Memory B cell (primary cell): ENCODE measurements at regions not wholly inside any gene's neighbourhood (a gene's known extent, or its start where the extent isn't known, plus 50 kb on each side); places are given as distances from the start of the nearest gene placed in this dataset.

ENCODE experiments used
- ATAC-seq: fragments of 150-1000 bp; cut with Tn5 transposase; 2 replicates; pipeline ENCODE4 v1.10.0; 2021; ENCODE audit warnings: low read depth, mild to moderate bottlenecking, moderate library complexity
- DNase-seq, 2 donors: peaks; one replicate each; pipeline ENCODE4 v3.0.0; 2022; ENCODE audit warnings: low spot score in 2 of 2
- H3K27ac Mint-ChIP-seq: one replicate; pipeline ENCODE4 v1.8.0; 2022; ENCODE audit warnings: mild to moderate bottlenecking, moderate library complexity, mixed read lengths
- H3K27me3 Mint-ChIP-seq: one replicate; pipeline ENCODE4 v1.8.0; 2022; ENCODE audit warnings: mixed read lengths
- H3K36me3 Mint-ChIP-seq: one replicate; pipeline ENCODE4 v1.8.0; 2022; ENCODE audit warnings: mild to moderate bottlenecking, mixed read lengths
- H3K4me1 Mint-ChIP-seq: one replicate; pipeline ENCODE4 v1.8.0; 2022; ENCODE audit warnings: mixed read lengths
- H3K4me3 Mint-ChIP-seq: one replicate; pipeline ENCODE4 v1.8.0; 2022; ENCODE audit warnings: mild to moderate bottlenecking, moderate library complexity, mixed read lengths
- H3K9me3 Mint-ChIP-seq: one replicate; pipeline ENCODE4 v1.8.0; 2022; ENCODE audit warnings: mixed read lengths

DNA sequence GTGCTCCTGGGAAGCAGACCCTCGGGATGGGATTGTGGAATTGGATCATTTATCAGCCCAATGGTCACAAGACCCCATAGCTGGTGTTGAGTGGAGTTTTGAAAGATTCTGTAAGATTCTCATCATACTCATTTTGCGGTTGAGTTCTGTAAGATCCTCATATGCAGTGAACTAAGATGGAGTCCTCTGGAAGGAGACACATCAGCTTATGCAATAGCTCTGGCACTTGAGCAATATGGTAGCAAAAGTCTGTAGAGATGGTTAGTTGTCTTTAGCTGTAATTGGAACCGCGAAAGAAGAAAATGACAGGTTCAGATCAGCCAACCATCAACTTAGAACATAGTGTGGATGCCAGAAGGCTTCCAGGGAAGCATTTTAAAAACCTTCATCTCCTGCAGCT lies 184.5 kb upstream of the TSC22D2 start:
- H3K27ac Mint-ChIP-seq, result no peak overlapping the region
- no peaks in the 10 kb centered on the region for H3K9me3 Mint-ChIP-seq
- no peak for DNase-seq
- ATAC-seq, result no peak
- H3K4me3 Mint-ChIP-seq, result no peak overlapping the region
- no peaks in the 10 kb centered on the region for H3K36me3 Mint-ChIP-seq
- H3K4me1 Mint-ChIP-seq, result peaks cover 10% of the 10 kb centered on the region
- H3K27me3 Mint-ChIP-seq, result peaks cover 20% of the 10 kb centered on the region

DNA sequence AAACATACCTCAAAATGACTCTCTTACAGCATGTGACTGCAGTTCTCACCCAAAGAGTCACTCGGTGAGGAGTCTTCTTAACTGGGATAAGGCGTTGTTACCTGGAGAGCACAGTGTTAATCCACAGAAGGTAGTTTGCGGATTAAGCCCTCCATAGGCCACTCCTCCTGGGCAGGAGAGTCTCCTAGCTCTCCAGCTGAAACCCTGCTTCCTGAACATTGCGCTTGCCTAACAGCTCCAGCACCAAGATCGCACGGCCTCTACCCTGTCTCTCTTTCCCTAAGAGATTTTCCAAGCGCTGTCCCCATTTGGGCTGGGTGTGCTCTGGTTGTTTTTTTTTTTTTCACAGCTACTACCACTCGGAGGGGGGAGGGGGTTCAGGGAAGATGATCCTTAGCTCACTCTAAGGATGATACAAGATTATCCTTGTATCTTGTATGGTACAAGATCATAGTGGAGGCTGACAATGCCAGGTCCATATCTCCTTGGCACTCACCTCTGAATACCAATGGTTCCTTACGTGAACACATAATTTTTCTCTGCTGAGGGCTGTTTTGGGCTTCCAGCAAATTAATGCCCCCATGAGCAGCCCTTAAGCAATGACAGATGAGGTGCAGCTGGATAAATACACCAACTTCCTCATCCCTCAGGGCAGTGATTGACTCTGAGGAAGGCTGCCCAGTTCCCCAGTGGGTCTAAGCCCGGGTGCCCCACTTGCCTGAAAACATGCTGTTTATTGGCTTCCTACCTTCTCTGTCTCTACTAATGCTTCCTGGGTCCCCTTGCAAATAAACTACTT lies 185.2 kb upstream of the TSC22D2 start:
- H3K4me1 Mint-ChIP-seq, result peaks cover 10% of the 10 kb centered on the region
- no peak overlapping the region for H3K4me3 Mint-ChIP-seq
- H3K36me3 Mint-ChIP-seq, result no peaks in the 10 kb centered on the region
- ATAC-seq (no peak), DNase-seq (no peak)
- H3K27ac Mint-ChIP-seq, result no peak overlapping the region
- peaks cover 21% of the 10 kb centered on the region for H3K27me3 Mint-ChIP-seq
- H3K9me3 Mint-ChIP-seq, result no peaks in the 10 kb centered on the region

DNA sequence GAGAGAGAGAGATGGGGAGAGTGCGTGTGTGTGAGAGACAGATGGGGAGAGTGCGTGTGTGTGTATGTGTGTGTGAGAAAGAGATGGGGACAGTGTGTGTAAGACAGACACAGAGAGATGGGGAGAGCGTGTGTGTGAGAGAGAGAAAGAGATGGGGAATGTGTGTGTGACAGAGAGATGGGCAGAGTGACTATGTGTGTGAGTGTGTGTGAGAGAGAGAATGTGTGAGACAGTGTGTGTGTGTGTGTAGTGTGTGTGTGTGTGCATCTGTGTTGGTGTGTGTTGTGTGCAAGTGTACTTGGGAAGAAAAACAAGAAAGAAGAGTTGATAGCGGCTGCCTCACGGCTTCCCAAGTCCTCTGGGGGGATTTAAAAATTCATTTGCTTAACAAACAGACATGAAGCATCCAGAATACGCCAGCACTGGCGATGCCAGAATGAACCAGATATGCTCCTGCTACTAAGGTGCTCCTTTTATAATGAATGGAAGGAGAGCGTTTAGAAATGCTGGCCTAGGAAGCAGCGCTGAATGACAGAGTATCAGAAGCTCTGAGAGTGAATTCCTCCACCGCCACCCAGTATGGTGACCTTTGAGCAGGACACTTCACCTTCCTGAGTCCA lies 186.1 kb upstream of the TSC22D2 start:
- Mint-ChIP-seq H3K27ac (no peak overlapping the region), H3K4me3 (no peak overlapping the region), H3K9me3 (peaks cover 2% of the 10 kb centered on the region), H3K27me3 (peaks cover 24% of the 10 kb centered on the region), H3K36me3 (no peaks in the 10 kb centered on the region), H3K4me1 (peaks cover 10% of the 10 kb centered on the region)
- DNase-seq, result no peak
- ATAC-seq, result no peak

DNA sequence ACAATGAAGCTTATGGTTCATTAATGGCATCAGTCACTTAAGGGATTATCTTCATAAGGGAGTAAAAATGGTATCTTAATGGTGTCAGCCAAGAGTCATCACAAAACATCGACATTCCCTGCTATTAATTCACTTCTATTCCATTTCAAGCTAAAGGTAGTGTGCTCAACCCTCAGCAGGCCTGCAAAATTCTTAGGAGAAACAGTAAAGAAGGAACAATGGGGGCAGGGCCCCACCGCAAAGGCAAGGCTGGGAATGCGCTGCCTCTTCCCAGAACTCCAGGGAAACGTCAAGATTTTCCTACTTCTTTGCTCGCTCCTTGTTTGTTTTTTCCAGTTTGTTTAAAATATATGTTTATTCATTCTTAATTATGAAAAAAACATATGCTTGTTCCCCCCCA lies 187.3 kb upstream of the TSC22D2 start:
- Mint-ChIP-seq H3K27me3 (peaks cover 23% of the 10 kb centered on the region), H3K27ac (no peak overlapping the region), H3K36me3 (no peaks in the 10 kb centered on the region), H3K4me3 (no peak overlapping the region), H3K9me3 (peaks cover 5% of the 10 kb centered on the region), H3K4me1 (peaks cover 10% of the 10 kb centered on the region)
- ATAC-seq, result no peak
- no peak for DNase-seq

DNA sequence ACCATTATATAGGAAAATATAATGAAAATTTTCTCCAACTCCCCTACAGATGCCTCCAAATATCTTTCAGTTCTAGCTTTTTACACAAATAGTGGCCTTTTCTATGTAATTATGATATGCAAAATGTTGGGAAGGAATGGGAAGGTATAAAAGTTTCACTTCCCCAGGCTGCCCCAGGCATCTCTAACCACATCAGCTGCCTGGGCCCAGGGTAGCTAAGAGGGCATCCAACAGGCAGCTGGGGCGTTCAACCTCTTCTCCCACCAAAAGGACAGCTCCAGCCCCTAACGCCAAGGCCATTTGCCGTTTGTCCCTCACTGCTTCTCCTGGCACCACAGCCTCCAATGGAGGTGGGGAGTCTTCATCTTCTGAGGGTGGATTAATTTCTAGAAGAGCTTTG lies 188.1 kb upstream of the TSC22D2 start:
- no peak overlapping the region for H3K27ac Mint-ChIP-seq
- H3K4me1 Mint-ChIP-seq, result peaks cover 10% of the 10 kb centered on the region

DNA sequence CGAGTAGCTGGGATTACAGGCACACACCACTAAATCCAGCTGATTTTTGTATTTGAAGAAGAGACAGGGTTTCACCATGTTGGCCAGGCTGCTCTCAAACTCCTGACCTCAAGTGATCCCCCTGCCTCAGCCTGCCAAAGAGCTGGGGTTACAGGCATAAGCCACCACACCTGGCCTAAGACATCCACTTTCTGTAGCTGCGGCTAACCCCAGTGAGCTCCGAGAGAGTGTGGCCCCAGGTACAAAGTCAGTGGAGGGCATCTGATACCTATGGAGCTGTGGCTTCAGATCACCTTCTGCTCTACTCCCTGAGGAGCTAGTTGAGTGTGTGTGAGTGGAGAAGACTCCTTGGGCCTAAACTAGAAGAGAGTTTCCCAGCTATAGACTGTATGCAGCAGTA lies 189.3 kb upstream of the TSC22D2 start:
- no peak for DNase-seq
- Mint-ChIP-seq H3K4me1 (peaks cover 10% of the 10 kb centered on the region), H3K27me3 (peaks cover 19% of the 10 kb centered on the region), H3K9me3 (peaks cover 5% of the 10 kb centered on the region), H3K4me3 (no peak overlapping the region), H3K36me3 (no peaks in the 10 kb centered on the region), H3K27ac (no peak overlapping the region)
- no peak for ATAC-seq

More for the DNA sequence above, 188.1 kb upstream of the TSC22D2 start:
- no peak for DNase-seq
- H3K4me3 Mint-ChIP-seq, result no peak overlapping the region
- no peaks in the 10 kb centered on the region for H3K36me3 Mint-ChIP-seq
- H3K27me3 Mint-ChIP-seq, result peaks cover 26% of the 10 kb centered on the region
- peak; percentile 73 for ATAC-seq
- H3K9me3 Mint-ChIP-seq, result peaks cover 5% of the 10 kb centered on the region

DNA sequence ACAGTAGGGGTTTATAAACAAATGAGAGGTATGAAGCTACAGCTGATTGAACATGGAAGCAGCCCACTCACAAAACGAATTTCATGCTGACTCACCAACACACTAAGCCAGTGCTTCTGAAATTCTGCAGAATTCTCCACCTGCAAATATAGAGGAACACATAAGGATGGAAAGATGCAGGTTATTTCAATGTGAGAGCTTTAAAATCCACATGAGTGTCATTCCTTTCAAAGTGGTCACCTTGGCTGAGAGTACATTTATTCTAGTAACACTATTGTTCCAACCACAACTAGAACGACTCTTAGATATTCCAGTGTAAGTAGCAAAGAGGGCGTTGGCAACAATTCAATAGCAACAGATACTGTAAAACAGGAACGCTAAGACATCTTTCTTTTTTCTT lies 189.9 kb upstream of the TSC22D2 start:
- Mint-ChIP-seq H3K27me3 (peaks cover 19% of the 10 kb centered on the region), H3K4me3 (no peak overlapping the region), H3K4me1 (peaks cover 10% of the 10 kb centered on the region), H3K27ac (no peak overlapping the region), H3K9me3 (peaks cover 5% of the 10 kb centered on the region), H3K36me3 (no peaks in the 10 kb centered on the region)
- no peak for ATAC-seq
- no peak for DNase-seq

DNA sequence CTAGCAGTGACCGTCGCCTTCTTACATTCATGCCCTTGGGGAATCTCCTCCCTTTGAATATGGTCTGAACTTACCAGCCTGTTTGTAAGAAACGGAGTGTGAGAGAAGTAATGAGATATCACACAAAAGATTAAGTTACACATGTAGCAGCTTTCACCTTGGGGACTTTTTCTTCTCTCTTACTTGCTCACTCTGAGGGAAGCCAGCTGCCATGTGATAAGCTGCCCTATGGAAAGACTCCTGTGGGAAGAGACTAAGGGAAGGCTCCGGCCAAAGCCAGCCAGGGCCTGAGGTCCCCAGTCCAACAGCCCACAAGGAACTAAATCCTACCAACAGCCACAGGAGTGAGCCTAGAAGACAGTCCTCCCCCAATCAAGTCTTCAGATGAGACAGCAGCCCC lies 190.4 kb upstream of the TSC22D2 start:
- H3K36me3 Mint-ChIP-seq, result no peaks in the 10 kb centered on the region
- peaks cover 10% of the 10 kb centered on the region for H3K4me1 Mint-ChIP-seq
- ATAC-seq, result no peak
- no peak overlapping the region for H3K27ac Mint-ChIP-seq
- H3K9me3 Mint-ChIP-seq, result peaks cover 5% of the 10 kb centered on the region
- peaks cover 19% of the 10 kb centered on the region for H3K27me3 Mint-ChIP-seq
- DNase-seq, result no peak
- H3K4me3 Mint-ChIP-seq, result no peak overlapping the region

DNA sequence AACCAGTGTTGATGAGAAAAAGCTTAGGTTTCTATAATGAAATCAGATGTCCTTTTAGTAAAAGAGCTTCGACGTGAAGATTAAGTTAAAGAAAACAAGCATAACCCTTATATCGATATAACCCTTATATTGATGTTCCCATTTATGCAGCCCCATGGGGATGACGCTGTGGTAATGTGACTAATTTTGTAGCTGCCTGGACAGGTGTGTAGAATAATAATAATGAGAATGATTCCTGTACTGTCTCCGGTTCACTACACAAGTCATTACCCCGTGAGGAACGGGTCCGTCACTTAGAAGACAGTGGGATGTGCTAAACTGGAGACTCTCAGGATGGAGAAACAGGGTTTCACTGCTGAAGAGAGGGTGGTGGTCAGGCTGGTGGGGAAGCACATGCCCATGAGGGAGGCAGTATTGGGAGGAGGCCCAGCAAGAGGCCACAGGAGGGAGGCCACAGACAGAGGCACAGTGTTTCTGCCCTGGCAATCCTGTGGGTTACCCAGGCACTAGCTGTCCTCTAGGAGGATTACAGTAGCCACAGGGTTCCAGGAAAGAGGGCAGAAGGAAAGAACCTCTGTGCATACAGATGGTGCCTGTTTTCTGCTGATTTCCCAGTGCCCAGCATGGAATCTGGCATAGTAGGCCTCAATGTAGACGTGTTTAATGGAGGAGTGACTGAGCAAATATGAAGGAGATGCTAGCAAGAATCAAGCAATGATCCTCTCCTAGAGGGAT lies 191.1 kb upstream of the TSC22D2 start:
- Mint-ChIP-seq H3K4me3 (no peak overlapping the region), H3K4me1 (peaks cover 10% of the 10 kb centered on the region), H3K9me3 (peaks cover 5% of the 10 kb centered on the region), H3K36me3 (no peaks in the 10 kb centered on the region), H3K27me3 (peaks cover 19% of the 10 kb centered on the region), H3K27ac (no peak overlapping the region)
- ATAC-seq (no peak), DNase-seq (no peak)

DNA sequence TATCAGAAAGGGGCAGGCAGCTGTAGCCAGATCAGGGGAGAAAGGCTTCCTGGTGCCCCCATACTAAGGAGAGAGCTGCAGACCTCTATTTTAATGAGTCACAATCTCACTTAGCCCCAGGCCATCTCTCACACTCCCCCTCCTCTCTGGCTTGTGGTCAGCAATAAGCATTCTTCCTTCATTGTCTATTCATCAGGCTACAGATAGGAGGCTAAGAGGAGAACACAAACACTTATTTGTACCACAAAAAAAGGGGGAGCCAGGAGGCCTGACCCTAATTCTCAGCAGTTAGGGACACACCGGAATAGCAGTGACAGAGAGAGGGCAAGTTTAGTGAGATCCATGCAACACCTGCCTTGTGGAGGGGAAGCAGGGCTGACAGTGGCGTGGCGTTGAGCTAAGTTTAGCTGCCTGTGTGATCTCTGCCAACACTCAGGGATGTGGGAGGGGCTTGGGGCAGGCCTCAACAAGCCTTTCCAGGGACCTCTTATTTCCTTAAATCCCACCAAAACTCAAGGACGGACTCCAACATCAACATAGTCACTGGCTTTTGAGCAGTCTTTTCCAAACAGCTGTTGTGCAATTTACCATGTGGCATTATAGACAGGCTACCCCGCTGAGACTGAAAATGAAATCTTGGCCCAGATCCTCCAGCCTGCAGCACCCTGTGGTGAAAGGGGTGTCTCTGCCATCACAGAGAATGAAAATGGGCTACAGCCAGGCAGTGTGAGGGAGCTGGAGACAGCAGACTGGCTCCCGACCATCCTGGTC lies 191.9 kb upstream of the TSC22D2 start:
- ATAC-seq, result no peak
- DNase-seq, result no peak
- Mint-ChIP-seq H3K4me3 (no peak overlapping the region), H3K4me1 (peaks cover 5% of the 10 kb centered on the region), H3K36me3 (no peaks in the 10 kb centered on the region), H3K27ac (no peak overlapping the region), H3K9me3 (peaks cover 5% of the 10 kb centered on the region), H3K27me3 (peaks cover 13% of the 10 kb centered on the region)

DNA sequence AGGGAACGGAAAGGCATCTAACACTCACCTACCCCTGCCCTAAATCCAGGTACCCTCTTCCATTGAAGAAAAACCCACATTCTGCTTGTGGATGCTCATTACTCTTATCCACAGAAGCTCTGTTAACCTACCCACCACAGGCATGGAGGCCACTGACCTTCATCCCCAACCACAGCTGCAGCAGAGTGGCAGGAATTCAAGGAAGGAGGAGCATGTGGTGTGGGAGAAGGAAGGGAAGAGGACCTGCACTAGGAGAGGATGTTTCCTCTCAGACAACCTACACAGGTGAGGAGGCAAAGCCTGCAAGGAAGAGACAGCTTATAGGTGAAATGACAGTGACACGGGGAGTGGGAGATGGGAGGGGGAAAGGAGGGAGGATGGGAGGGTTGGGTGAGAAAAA lies 192.5 kb upstream of the TSC22D2 start:
- no peak overlapping the region for H3K27ac Mint-ChIP-seq
- ATAC-seq, result no peak
- peaks cover 5% of the 10 kb centered on the region for H3K9me3 Mint-ChIP-seq
- H3K36me3 Mint-ChIP-seq, result no peaks in the 10 kb centered on the region
- H3K4me3 Mint-ChIP-seq, result no peak overlapping the region
- no peak for DNase-seq
- H3K4me1 Mint-ChIP-seq, result peaks cover 4% of the 10 kb centered on the region
- H3K27me3 Mint-ChIP-seq, result peaks cover 12% of the 10 kb centered on the region

DNA sequence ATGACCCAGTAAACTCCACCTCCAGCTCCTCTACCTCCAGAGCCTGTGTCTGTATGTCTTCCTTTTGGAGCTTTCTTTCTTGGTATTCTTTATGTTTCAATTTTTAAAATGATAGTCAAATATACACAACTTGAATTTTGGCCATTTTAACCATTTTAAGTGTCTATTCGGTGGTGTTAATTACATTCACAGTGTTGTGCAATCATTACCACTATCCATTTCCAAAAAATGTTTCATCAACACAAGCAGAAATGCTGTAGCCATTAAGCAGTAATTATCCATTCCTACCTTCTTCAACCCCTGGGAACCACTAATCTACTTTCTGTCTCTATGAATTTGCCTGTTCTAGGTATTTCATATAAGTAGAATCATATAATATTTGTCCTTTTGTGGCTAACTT lies 194.5 kb upstream of the TSC22D2 start:
- no peaks in the 10 kb centered on the region for H3K4me1 Mint-ChIP-seq
- ATAC-seq, result no peak
- no peak for DNase-seq
- peaks cover 5% of the 10 kb centered on the region for H3K9me3 Mint-ChIP-seq
- no peak overlapping the region for H3K27ac Mint-ChIP-seq
- no peak overlapping the region for H3K4me3 Mint-ChIP-seq
- peaks cover 15% of the 10 kb centered on the region for H3K27me3 Mint-ChIP-seq
- no peaks in the 10 kb centered on the region for H3K36me3 Mint-ChIP-seq

DNA sequence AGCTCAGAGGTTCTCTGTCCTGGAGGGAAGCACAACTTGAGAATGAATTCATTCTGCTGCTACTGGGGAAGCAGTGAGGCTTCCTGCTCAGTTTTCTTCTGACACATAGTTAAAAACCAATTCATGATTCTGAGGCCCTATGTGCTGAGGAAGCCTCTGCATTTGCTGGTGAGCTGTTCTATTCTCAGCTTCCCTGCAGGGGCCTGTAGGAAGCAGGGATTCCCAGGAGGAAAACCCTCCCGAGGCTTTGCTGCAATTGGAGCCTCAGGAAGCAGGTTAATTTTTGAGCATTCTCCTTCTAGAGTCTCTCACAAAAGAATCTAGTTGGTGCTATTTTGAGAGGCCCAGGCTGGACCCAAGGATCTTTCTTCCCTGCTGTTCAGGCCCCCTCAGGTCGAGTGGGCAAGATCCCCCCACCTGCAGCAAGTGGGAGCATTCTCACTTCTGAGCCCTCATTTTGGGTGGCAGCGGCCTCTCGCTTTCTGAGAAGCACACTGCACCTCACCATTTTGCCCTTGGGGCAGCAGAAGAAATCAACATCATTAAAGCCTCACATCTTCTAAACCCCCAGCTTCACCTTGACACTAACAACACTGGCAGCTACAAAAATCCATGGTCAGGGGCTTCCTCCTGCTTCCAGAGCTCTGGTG lies 197.5 kb upstream of the TSC22D2 start:
- no peak for DNase-seq
- no peaks in the 10 kb centered on the region for H3K9me3 Mint-ChIP-seq
- H3K36me3 Mint-ChIP-seq, result no peaks in the 10 kb centered on the region
- H3K4me1 Mint-ChIP-seq, result no peaks in the 10 kb centered on the region
- H3K4me3 Mint-ChIP-seq, result no peak overlapping the region
- H3K27me3 Mint-ChIP-seq, result peaks cover 4% of the 10 kb centered on the region
- no peak overlapping the region for H3K27ac Mint-ChIP-seq
- ATAC-seq, result no peak
